ENCODE measurements at regions not wholly inside any gene's neighbourhood (a gene's known extent, or its start where the extent isn't known, plus 50 kb on each side); places are given as distances from the start of the nearest gene placed in this dataset.
"Not testable (repeated sequence)": the region's sequence is repeated elsewhere in the genome, so short reads cannot be mapped to it uniquely, and the experiment has no call there.

- Histone ChIP-seq H3K4me1 (ENCODE audit: control insufficient read depth in 1 of 2, insufficient read depth in 2 of 2, low read length in 2 of 2) (no peaks in the 10 kb centered on the region), H3K27ac (ENCODE audit: low read depth in 1 of 2, low read length in 2 of 2) (no peak overlapping the region), H3K36me3 (ENCODE audit: control insufficient read depth in 1 of 2, insufficient read depth in 2 of 2, low read length in 1 of 2) (no peaks in the 10 kb centered on the region), H3K9me3 (ENCODE audit: control insufficient read depth, low read length) (no peaks in the 10 kb centered on the region), H3K4me3 (ENCODE audit: low read length in 2 of 2) (no peak overlapping the region), H3K27me3 (ENCODE audit: control insufficient read depth in 1 of 2, insufficient read depth in 2 of 2, low read length in 1 of 2) (no peaks in the 10 kb centered on the region)
- no peak for ATAC-seq (ENCODE audit: low FRiP score)
- intact Hi-C loops (cut with DNase I): no loop called here
- DNase-seq: no peak
- 17 to 27% methylated on average over 2 of the region's 2 CpGs for WGBS, 2 donors
Measured at GRCh38 chr2:192969055-192969454, 774.3 kb upstream of the TMEFF2 start.

- H3K9me3 ChIP-seq (ENCODE audit: control insufficient read depth, low read length): no peaks in the 10 kb centered on the region
- H3K36me3 ChIP-seq (ENCODE audit: control insufficient read depth in 1 of 2, insufficient read depth in 2 of 2, low read length in 1 of 2): no peaks in the 10 kb centered on the region
- H3K27me3 ChIP-seq (ENCODE audit: control insufficient read depth in 1 of 2, insufficient read depth in 2 of 2, low read length in 1 of 2): no peaks in the 10 kb centered on the region
- intact Hi-C loops (cut with DNase I): no loop called here
- H3K4me3 ChIP-seq (ENCODE audit: low read length in 2 of 2): no peak overlapping the region
- WGBS, 2 donors: 40 to 45% methylated on average over 3 of the region's 3 CpGs
- no peak for DNase-seq
- H3K4me1 ChIP-seq (ENCODE audit: control insufficient read depth in 1 of 2, insufficient read depth in 2 of 2, low read length in 2 of 2): no peaks in the 10 kb centered on the region
- no peak for ATAC-seq (ENCODE audit: low FRiP score)
- H3K27ac ChIP-seq (ENCODE audit: low read depth in 1 of 2, low read length in 2 of 2): no peak overlapping the region
Measured at GRCh38 chr2:192960945-192961344, 766.2 kb upstream of the TMEFF2 start.

GRCh38 chr2:192958615-192959014 lies 763.9 kb upstream of the TMEFF2 start:
- H3K4me3 ChIP-seq (ENCODE audit: low read length in 2 of 2); intact Hi-C loops (cut with DNase I); ATAC-seq (ENCODE audit: low FRiP score); H3K27me3 ChIP-seq (ENCODE audit: control insufficient read depth in 1 of 2, insufficient read depth in 2 of 2, low read length in 1 of 2); DNase-seq; H3K4me1 ChIP-seq (ENCODE audit: control insufficient read depth in 1 of 2, insufficient read depth in 2 of 2, low read length in 2 of 2); H3K9me3 ChIP-seq (ENCODE audit: control insufficient read depth, low read length); H3K36me3 ChIP-seq (ENCODE audit: control insufficient read depth in 1 of 2, insufficient read depth in 2 of 2, low read length in 1 of 2); H3K27ac ChIP-seq (ENCODE audit: low read depth in 1 of 2, low read length in 2 of 2): not testable (repeated sequence)
- 86% methylated on average over 7 of the region's 7 CpGs for WGBS, 2 donors

GRCh38 chr2:192957425-192957824 lies 762.7 kb upstream of the TMEFF2 start:
- Histone ChIP-seq H3K4me3 (ENCODE audit: low read length in 2 of 2) (no peak overlapping the region), H3K27me3 (ENCODE audit: control insufficient read depth in 1 of 2, insufficient read depth in 2 of 2, low read length in 1 of 2) (no peaks in the 10 kb centered on the region), H3K27ac (ENCODE audit: low read depth in 1 of 2, low read length in 2 of 2) (no peak overlapping the region), H3K36me3 (ENCODE audit: control insufficient read depth in 1 of 2, insufficient read depth in 2 of 2, low read length in 1 of 2) (no peaks in the 10 kb centered on the region), H3K9me3 (ENCODE audit: control insufficient read depth, low read length) (no peaks in the 10 kb centered on the region), H3K4me1 (ENCODE audit: control insufficient read depth in 1 of 2, insufficient read depth in 2 of 2, low read length in 2 of 2) (no peaks in the 10 kb centered on the region)
- 87 to 94% methylated on average over 5 of the region's 5 CpGs for WGBS, 2 donors
- ATAC-seq (ENCODE audit: low FRiP score): no peak
- intact Hi-C loops (cut with DNase I): no loop called here
- DNase-seq: no peak

- no peak for DNase-seq
- 68 to 79% methylated on average over 1 of the region's 1 CpG for WGBS, 2 donors
- no peak overlapping the region for H3K4me3 ChIP-seq (ENCODE audit: low read length in 2 of 2)
- H3K4me1 ChIP-seq (ENCODE audit: control insufficient read depth in 1 of 2, insufficient read depth in 2 of 2, low read length in 2 of 2): no peaks in the 10 kb centered on the region
- intact Hi-C loops (cut with DNase I): no loop called here
- no peak overlapping the region for H3K27ac ChIP-seq (ENCODE audit: low read depth in 1 of 2, low read length in 2 of 2)
- no peak for ATAC-seq (ENCODE audit: low FRiP score)
- H3K9me3 ChIP-seq (ENCODE audit: control insufficient read depth, low read length): no peaks in the 10 kb centered on the region
- H3K36me3 ChIP-seq (ENCODE audit: control insufficient read depth in 1 of 2, insufficient read depth in 2 of 2, low read length in 1 of 2): no peaks in the 10 kb centered on the region
- H3K27me3 ChIP-seq (ENCODE audit: control insufficient read depth in 1 of 2, insufficient read depth in 2 of 2, low read length in 1 of 2): no peaks in the 10 kb centered on the region
Measured at GRCh38 chr2:192953116-192953515, 758.4 kb upstream of the TMEFF2 start.

- Histone ChIP-seq H3K9me3 (ENCODE audit: control insufficient read depth, low read length) (no peaks in the 10 kb centered on the region), H3K27me3 (ENCODE audit: control insufficient read depth in 1 of 2, insufficient read depth in 2 of 2, low read length in 1 of 2) (no peaks in the 10 kb centered on the region), H3K4me1 (ENCODE audit: control insufficient read depth in 1 of 2, insufficient read depth in 2 of 2, low read length in 2 of 2) (no peaks in the 10 kb centered on the region), H3K36me3 (ENCODE audit: control insufficient read depth in 1 of 2, insufficient read depth in 2 of 2, low read length in 1 of 2) (no peaks in the 10 kb centered on the region), H3K4me3 (ENCODE audit: low read length in 2 of 2) (no peak overlapping the region), H3K27ac (ENCODE audit: low read depth in 1 of 2, low read length in 2 of 2) (no peak overlapping the region)
- ATAC-seq (ENCODE audit: low FRiP score) (no peak), DNase-seq (no peak)
- 66 to 68% methylated on average over 2 of the region's 2 CpGs for WGBS, 2 donors
- intact Hi-C loops (cut with DNase I): no loop called here
Measured at GRCh38 chr2:192952245-192952644, 757.5 kb upstream of the TMEFF2 start.

- ATAC-seq (ENCODE audit: low FRiP score): no peak
- Histone ChIP-seq H3K36me3 (ENCODE audit: control insufficient read depth in 1 of 2, insufficient read depth in 2 of 2, low read length in 1 of 2) (no peaks in the 10 kb centered on the region), H3K9me3 (ENCODE audit: control insufficient read depth, low read length) (no peaks in the 10 kb centered on the region), H3K4me1 (ENCODE audit: control insufficient read depth in 1 of 2, insufficient read depth in 2 of 2, low read length in 2 of 2) (no peaks in the 10 kb centered on the region), H3K27ac (ENCODE audit: low read depth in 1 of 2, low read length in 2 of 2) (no peak overlapping the region), H3K27me3 (ENCODE audit: control insufficient read depth in 1 of 2, insufficient read depth in 2 of 2, low read length in 1 of 2) (no peaks in the 10 kb centered on the region), H3K4me3 (ENCODE audit: low read length in 2 of 2) (no peak overlapping the region)
- intact Hi-C loops (cut with DNase I): no loop called here
- WGBS, 2 donors: 38 to 46% methylated on average over 3 of the region's 3 CpGs
- DNase-seq: no peak
Measured at GRCh38 chr2:192948316-192948715, 753.6 kb upstream of the TMEFF2 start.

GRCh38 chr2:192947352-192947751 lies 752.6 kb upstream of the TMEFF2 start:
- no peaks in the 10 kb centered on the region for H3K36me3 ChIP-seq (ENCODE audit: control insufficient read depth in 1 of 2, insufficient read depth in 2 of 2, low read length in 1 of 2)
- intact Hi-C loops (cut with DNase I): no loop called here

GRCh38 chr2:192940767-192941166 lies 746.0 kb upstream of the TMEFF2 start:
- DNase-seq (no peak), ATAC-seq (ENCODE audit: low FRiP score) (no peak)
- H3K27ac ChIP-seq (ENCODE audit: low read depth in 1 of 2, low read length in 2 of 2): no peak overlapping the region
- no peaks in the 10 kb centered on the region for H3K27me3 ChIP-seq (ENCODE audit: control insufficient read depth in 1 of 2, insufficient read depth in 2 of 2, low read length in 1 of 2)
- no peaks in the 10 kb centered on the region for H3K9me3 ChIP-seq (ENCODE audit: control insufficient read depth, low read length)
- intact Hi-C loops (cut with DNase I): no loop called here
- H3K4me3 ChIP-seq (ENCODE audit: low read length in 2 of 2): no peak overlapping the region
- no peaks in the 10 kb centered on the region for H3K36me3 ChIP-seq (ENCODE audit: control insufficient read depth in 1 of 2, insufficient read depth in 2 of 2, low read length in 1 of 2)
- no peaks in the 10 kb centered on the region for H3K4me1 ChIP-seq (ENCODE audit: control insufficient read depth in 1 of 2, insufficient read depth in 2 of 2, low read length in 2 of 2)
- WGBS, 2 donors: 77 to 83% methylated on average over 1 of the region's 1 CpG

More at GRCh38 chr2:192947352-192947751, 752.6 kb upstream of the TMEFF2 start:
- Histone ChIP-seq H3K9me3 (ENCODE audit: control insufficient read depth, low read length) (no peaks in the 10 kb centered on the region), H3K27me3 (ENCODE audit: control insufficient read depth in 1 of 2, insufficient read depth in 2 of 2, low read length in 1 of 2) (no peaks in the 10 kb centered on the region), H3K4me1 (ENCODE audit: control insufficient read depth in 1 of 2, insufficient read depth in 2 of 2, low read length in 2 of 2) (no peaks in the 10 kb centered on the region), H3K27ac (ENCODE audit: low read depth in 1 of 2, low read length in 2 of 2) (no peak overlapping the region), H3K4me3 (ENCODE audit: low read length in 2 of 2) (no peak overlapping the region)
- 93 to 100% methylated on average over 1 of the region's 1 CpG for WGBS, 2 donors
- no peak for ATAC-seq (ENCODE audit: low FRiP score)
- DNase-seq: no peak

Measured in aorta (tissue), 5 donors.